BLaER1 (cell line): ENCODE measurements at regions not wholly inside any gene's neighbourhood (a gene's known extent, or its start where the extent isn't known, plus 50 kb on each side); places are given as distances from the start of the nearest gene placed in this dataset.

ENCODE experiments used
- H3K27ac ChIP-seq: shearing (Covaris generic); formaldehyde crosslinking; 2 replicates; pipeline ENCODE4 v1.8.1; 2022
- H3K27me3 ChIP-seq: shearing (Covaris generic); formaldehyde crosslinking; 2 replicates; pipeline ENCODE4 v1.8.1; 2022
- H3K36me3 ChIP-seq: shearing (Covaris generic); formaldehyde crosslinking; 2 replicates; pipeline ENCODE4 v1.8.1; 2022
- H3K4me1 ChIP-seq: shearing (Covaris generic); formaldehyde crosslinking; 2 replicates; pipeline ENCODE4 v1.8.1; 2022
- H3K4me2 ChIP-seq: shearing (Covaris generic); formaldehyde crosslinking; 2 replicates; pipeline ENCODE4 v1.8.1; 2022
- H3K4me3 ChIP-seq: shearing (Covaris generic); formaldehyde crosslinking; 2 replicates; pipeline ENCODE4 v1.8.1; 2022
- H3K9ac ChIP-seq: shearing (Covaris generic); formaldehyde crosslinking; 2 replicates; pipeline ENCODE4 v1.8.1; 2022
- H3K9me3 ChIP-seq: shearing (Covaris generic); formaldehyde crosslinking; 2 replicates; pipeline ENCODE4 v1.8.1; 2022
- H4K20me1 ChIP-seq: shearing (Covaris generic); formaldehyde crosslinking; 2 replicates; pipeline ENCODE4 v1.8.1; 2022
- Cebpa-rat ChIP-seq: shearing (Covaris generic); IDR thresholded peaks from 2 replicates; pipeline ENCODE4 v1.8.1; 2022

DNA sequence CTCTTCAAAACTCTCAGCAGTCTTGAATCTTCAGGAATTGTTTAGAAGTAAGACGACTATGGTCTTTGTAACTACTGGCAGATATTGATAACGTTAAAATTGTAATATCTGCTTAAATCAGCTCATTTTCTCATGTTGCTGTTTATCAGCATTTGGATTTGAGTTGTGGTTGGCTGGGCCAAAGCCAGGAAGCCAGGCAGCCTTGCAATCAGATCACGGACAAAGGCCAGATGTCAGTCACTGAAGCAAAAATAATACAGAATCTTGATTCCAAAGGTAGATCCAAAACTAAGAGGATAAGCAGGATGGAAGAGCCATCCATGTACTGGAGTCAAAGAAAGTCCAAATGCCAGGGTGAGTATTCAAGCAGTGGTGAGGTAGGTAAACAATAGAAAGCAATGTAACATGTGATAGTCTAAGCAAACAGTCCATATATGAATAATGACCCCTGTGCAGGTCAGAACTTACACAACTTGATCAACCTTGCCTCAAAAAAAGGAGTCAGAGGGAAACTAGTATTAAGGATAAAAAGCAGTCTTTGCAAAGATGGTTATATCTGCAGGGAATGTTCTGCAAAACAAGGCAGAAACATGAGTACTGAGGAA is 95.8 kb upstream of the RAP1B start:
- no peak overlapping the region for H3K27ac ChIP-seq
- TF ChIP-seq Cebpa-rat, result no peak
- H3K4me3 ChIP-seq, result no peak overlapping the region
- H3K9ac ChIP-seq, result no peak overlapping the region
- no peaks in the 10 kb centered on the region for H3K27me3 ChIP-seq
- H4K20me1 ChIP-seq, result no peaks in the 10 kb centered on the region
- H3K36me3 ChIP-seq, result no peaks in the 10 kb centered on the region
- no peaks in the 10 kb centered on the region for H3K4me1 ChIP-seq
- H3K9me3 ChIP-seq, result peaks cover 4% of the 10 kb centered on the region; the same call in 1 of the 2 replicates
- H3K4me2 ChIP-seq, result no peak overlapping the region

DNA sequence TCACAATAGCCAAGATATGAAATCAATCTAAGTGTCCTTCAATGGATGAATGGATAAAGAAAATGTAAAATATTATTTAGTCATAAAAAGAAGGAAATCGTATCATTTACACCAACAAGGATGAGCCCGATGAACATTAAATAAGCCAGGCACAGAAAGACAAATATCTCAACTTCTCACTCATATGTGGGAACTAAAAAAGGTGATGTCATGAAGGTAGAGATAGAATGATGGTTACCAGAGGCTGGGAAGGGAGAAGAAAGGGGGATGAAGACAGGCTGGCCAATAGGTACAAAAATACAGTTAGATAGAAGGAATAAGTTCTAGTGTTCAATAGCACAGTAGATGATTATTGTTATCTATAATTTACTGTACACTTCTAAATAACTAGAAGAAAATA is 94.9 kb upstream of the RAP1B start:
- H3K4me1 ChIP-seq, result no peaks in the 10 kb centered on the region
- no peak overlapping the region for H3K4me2 ChIP-seq
- no peak overlapping the region for H3K9ac ChIP-seq
- H3K9me3 ChIP-seq, result peaks cover 4% of the 10 kb centered on the region; the same call in 1 of the 2 replicates
- H3K4me3 ChIP-seq, result no peak overlapping the region
- H4K20me1 ChIP-seq, result no peaks in the 10 kb centered on the region
- no peaks in the 10 kb centered on the region for H3K36me3 ChIP-seq
- H3K27me3 ChIP-seq, result no peaks in the 10 kb centered on the region
- no peak overlapping the region for H3K27ac ChIP-seq
- TF ChIP-seq Cebpa-rat, result no peak

DNA sequence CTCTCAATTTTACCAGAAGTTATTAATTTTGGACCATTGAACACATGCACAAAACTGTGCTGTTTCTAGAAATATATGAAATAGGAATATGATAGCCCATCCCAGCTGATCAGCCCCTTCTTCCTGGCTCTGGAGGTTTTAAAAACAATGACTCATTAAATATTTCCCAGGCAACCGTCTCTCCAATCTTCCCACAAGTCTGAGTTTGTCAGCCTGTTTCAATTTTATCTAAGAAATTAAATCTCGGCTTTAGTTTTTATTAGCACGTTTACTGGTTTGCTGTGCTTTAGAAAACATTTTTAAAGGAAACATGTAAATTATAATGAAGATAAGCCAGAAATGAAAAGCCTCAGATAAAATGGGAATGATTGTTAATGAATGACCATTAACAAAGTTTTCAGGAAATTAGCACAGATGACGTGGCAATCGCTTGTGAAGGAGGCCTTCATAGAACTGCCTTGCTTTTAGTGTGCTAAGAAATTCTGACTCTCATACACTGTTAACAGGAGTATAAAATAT is 89.3 kb upstream of the RAP1B start:
- H3K9me3 ChIP-seq, result peaks cover 8% of the 10 kb centered on the region
- H3K27me3 ChIP-seq, result no peaks in the 10 kb centered on the region
- no peak overlapping the region for H3K4me3 ChIP-seq
- H3K4me1 ChIP-seq, result no peaks in the 10 kb centered on the region
- H4K20me1 ChIP-seq, result no peaks in the 10 kb centered on the region
- H3K27ac ChIP-seq, result no peak overlapping the region
- no peak overlapping the region for H3K4me2 ChIP-seq
- H3K9ac ChIP-seq, result no peak overlapping the region
- H3K36me3 ChIP-seq, result no peaks in the 10 kb centered on the region
- no peak for TF ChIP-seq Cebpa-rat

DNA sequence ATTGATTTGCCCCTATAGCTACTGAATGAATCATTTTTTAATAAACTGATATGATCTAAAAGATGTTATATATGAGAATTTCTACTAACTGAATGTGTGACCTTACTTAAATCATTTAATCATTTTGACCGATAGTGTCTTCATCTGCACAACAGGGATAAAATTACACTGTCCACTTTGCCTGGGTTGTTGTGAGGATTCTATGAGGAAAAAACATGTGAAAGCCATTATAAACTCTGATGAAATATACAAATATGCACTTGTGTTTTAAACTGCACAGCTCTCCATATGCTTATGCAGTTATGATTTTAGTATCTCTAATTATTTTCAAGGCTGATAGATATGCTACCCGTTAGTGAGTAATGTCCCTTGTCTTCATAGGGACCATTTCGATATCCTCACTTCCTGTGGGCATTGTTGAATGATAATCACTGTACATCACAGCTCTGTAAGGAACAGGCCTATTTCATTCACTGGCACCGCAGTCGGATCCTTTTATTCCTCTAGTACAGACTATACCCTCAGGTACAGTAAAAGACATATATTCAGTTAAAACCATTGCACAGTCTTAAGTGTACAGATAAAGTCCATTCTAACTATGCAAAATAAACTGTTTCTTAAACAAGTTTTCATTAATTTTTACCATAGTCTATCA is 88.7 kb upstream of the RAP1B start:
- H3K36me3 ChIP-seq, result no peaks in the 10 kb centered on the region
- no peak overlapping the region for H3K9ac ChIP-seq
- no peaks in the 10 kb centered on the region for H3K4me1 ChIP-seq
- no peaks in the 10 kb centered on the region for H4K20me1 ChIP-seq
- no peaks in the 10 kb centered on the region for H3K27me3 ChIP-seq
- no peak for TF ChIP-seq Cebpa-rat
- H3K4me2 ChIP-seq, result no peak overlapping the region
- H3K4me3 ChIP-seq, result no peak overlapping the region
- H3K9me3 ChIP-seq, result peaks cover 13% of the 10 kb centered on the region
- no peak overlapping the region for H3K27ac ChIP-seq

DNA sequence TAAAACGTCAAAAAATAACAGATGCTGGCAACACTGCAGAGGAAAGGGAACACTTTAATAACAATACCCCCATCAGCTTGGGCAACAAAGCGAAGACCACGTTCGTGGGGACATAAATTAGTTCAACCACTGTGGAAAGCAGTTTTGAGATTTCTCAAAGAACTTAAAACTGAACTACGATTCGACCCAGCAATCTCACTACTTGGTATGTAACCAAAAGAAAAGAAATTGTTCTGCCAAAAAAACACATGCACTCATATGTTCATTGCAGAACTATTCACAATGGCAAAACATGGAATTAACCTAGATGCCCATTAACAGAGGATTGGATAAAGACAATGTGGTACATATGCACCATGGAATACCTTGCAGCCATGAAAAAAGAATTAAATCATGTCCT is 81.2 kb upstream of the RAP1B start:
- Histone ChIP-seq H3K9me3 (peaks cover 13% of the 10 kb centered on the region), H3K4me2 (no peak overlapping the region), H4K20me1 (no peaks in the 10 kb centered on the region), H3K27me3 (no peaks in the 10 kb centered on the region), H3K4me3 (no peak overlapping the region), H3K36me3 (no peaks in the 10 kb centered on the region), H3K9ac (no peak overlapping the region), H3K27ac (no peak overlapping the region), H3K4me1 (no peaks in the 10 kb centered on the region)
- no peak for TF ChIP-seq Cebpa-rat

DNA sequence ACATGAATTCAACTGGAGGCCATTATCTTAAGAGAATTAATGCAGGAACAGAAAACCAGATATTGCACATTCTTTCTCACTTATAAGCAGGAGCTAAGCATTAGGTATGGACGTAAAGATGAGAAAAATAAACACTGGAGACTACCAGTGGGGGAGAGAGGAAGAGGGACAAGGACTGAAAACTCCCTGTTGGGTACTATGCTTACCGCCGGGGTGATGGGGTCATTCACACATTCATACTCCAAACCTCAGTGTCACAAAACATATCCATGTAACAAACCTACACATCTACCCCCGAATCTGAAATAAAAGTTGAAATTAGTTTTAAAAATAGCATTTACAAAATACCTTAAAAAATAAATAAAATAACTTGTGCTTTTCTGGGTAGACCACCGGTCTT is 80.8 kb upstream of the RAP1B start:
- Histone ChIP-seq H3K9ac (no peak overlapping the region), H3K4me3 (no peak overlapping the region), H4K20me1 (no peaks in the 10 kb centered on the region), H3K4me1 (no peaks in the 10 kb centered on the region), H3K27me3 (no peaks in the 10 kb centered on the region), H3K4me2 (no peak overlapping the region), H3K9me3 (peaks cover 16% of the 10 kb centered on the region), H3K27ac (no peak overlapping the region), H3K36me3 (no peaks in the 10 kb centered on the region)
- TF ChIP-seq Cebpa-rat, result no peak

DNA sequence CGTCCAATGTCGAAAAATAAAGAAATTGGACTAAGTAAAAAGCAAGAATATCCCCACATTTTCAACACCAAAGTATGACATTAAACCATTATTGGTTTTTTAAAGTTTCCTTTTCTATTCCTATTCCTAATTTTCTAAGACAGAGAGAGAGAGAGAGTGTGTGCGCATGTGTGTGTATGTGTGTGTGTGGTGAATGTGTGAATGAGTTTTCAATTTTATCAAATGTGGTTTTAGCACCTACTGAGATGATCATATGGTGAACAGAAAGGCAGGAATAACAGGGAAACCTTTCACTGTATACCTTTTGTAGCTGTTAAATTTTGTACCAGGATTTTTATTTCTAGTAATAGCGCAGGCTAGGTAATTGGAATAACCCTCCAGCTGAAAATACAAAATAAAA is 80.4 kb upstream of the RAP1B start:
- no peak overlapping the region for H3K4me2 ChIP-seq
- H4K20me1 ChIP-seq, result no peaks in the 10 kb centered on the region
- no peak overlapping the region for H3K27ac ChIP-seq
- H3K36me3 ChIP-seq, result no peaks in the 10 kb centered on the region
- H3K27me3 ChIP-seq, result no peaks in the 10 kb centered on the region
- no peak overlapping the region for H3K4me3 ChIP-seq
- peaks cover 17% of the 10 kb centered on the region for H3K9me3 ChIP-seq
- H3K4me1 ChIP-seq, result no peaks in the 10 kb centered on the region
- no peak for TF ChIP-seq Cebpa-rat
- H3K9ac ChIP-seq, result no peak overlapping the region

DNA sequence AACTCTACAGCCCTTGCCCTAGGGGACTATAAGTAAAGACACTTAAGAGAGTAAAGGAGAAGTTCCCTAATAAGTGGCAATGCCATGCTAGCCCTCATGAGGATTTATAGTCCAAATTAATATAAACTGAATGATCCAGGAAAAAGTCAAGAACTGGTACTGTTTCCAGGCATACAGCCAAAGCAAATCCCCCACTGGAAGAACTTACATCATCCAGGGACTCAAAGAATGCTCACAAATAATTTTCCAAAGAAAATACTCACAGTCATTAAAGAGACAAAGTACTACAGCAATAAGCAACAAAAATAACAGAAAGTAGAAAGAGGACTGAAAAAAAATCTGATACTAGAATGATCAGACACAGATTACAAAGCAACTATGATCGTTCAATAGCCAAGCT is 79.7 kb upstream of the RAP1B start:
- no peak overlapping the region for H3K4me2 ChIP-seq
- no peak overlapping the region for H3K27ac ChIP-seq

DNA sequence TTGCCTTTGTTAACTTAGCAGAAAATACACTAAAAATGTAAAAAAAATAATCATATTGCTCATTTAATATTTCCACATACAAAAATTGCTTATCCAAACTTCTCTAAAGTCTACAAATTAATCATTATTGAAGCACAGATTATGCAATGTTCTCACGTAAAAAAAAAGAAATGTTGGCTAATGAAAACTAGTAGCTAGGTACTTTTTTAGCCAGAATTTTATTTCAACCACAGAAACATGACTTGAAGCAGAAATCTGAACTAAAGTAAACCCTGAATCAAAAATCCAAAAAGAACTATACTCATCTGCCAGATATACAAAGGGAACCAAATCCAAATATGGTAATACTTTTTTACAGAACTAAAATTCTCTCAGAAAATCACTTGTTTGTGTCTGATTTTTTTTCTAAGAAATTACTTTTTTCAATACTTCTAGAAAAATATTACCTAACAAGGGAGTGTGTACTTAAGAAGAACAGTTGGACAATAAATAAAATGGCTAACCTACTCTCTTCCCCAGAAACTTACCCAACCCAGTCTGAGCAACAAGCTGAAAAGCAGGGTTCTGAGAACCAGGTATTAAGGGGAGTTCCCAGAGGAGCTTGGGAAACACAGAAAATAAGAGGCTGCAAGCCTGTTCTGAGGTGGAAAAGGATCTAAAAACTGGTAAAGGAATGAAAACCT is 78.4 kb upstream of the RAP1B start:
- no peak for TF ChIP-seq Cebpa-rat
- Histone ChIP-seq H3K27ac (no peak overlapping the region), H3K4me3 (no peak overlapping the region), H3K4me1 (no peaks in the 10 kb centered on the region), H4K20me1 (no peaks in the 10 kb centered on the region), H3K9ac (no peak overlapping the region), H3K9me3 (peaks cover 11% of the 10 kb centered on the region), H3K36me3 (no peaks in the 10 kb centered on the region), H3K4me2 (no peak overlapping the region), H3K27me3 (no peaks in the 10 kb centered on the region)

More for the DNA sequence above, 79.7 kb upstream of the RAP1B start:
- no peak for TF ChIP-seq Cebpa-rat
- H3K36me3 ChIP-seq, result no peaks in the 10 kb centered on the region
- H3K4me3 ChIP-seq, result no peak overlapping the region
- H3K4me1 ChIP-seq, result no peaks in the 10 kb centered on the region
- no peaks in the 10 kb centered on the region for H4K20me1 ChIP-seq
- H3K9me3 ChIP-seq, result peaks cover 14% of the 10 kb centered on the region
- H3K9ac ChIP-seq, result no peak overlapping the region
- H3K27me3 ChIP-seq, result no peaks in the 10 kb centered on the region

DNA sequence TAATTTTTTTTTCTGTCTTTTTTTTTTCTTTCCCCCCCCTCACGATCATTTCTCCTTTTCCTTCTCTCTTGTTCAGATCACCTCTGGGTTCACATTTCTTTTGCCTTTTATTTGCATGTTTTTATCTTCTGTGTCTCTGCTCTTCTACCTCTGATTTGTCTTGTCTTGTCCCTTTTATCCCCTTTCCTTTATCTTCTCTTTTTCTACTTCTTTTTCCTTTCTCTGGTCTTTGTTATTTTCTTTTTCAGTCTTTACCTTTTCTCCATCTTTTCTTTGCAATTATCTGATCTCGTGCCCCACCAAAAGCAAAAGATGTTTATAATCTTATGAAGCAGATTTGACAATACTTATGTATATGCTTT is 77.8 kb upstream of the RAP1B start:
- Histone ChIP-seq H3K4me3 (no peak overlapping the region), H3K36me3 (no peaks in the 10 kb centered on the region), H3K9ac (no peak overlapping the region), H4K20me1 (no peaks in the 10 kb centered on the region), H3K27me3 (no peaks in the 10 kb centered on the region), H3K9me3 (peaks cover 16% of the 10 kb centered on the region), H3K27ac (no peak overlapping the region), H3K4me2 (no peak overlapping the region), H3K4me1 (no peaks in the 10 kb centered on the region)
- no peak for TF ChIP-seq Cebpa-rat
